MM.1S (cell line): ENCODE measurements at regions not wholly inside any gene's neighbourhood (a gene's known extent, or its start where the extent isn't known, plus 50 kb on each side); places are given as distances from the start of the nearest gene placed in this dataset.

Experiments
- EZH2 ChIP-seq: fragments of 300-600 bp; sonication (generic); optimal IDR thresholded peaks from 2 replicates; pipeline ENCODE3; 2017; ENCODE audit warnings: low read depth, mild to moderate bottlenecking, antibody characterized with exemption, low read length, mixed read lengths
- TF ChIP-seq, protein P1 (sequence below): fragments of 300-600 bp; sonication (generic); IDR thresholded peaks from 2 replicates; pipeline ENCODE4 v1.5.1; 2016; ENCODE audit warnings: antibody characterized with exemption, low read length, mixed read lengths

DNA sequence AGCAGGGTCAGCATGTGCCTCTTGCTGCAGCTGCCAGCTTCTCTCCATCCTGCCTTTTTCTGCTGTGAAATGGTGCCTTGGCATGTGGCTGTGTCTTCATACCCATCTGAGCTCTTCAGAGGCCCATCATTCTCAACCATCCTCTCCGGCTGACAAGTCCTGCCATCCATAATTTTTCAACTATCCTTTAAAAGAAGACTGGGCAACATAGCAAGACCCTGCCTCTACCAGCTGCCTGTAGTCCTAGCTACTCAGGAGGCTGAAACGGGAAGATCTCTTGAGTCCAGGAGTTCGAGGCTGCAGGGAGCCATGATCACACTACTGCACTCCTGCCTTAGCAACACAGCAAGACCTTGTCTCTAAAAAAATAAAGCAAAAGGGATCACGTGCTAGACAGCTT is 64.2 kb upstream of the TTC29 start:
- TF ChIP-seq, protein P1, sequence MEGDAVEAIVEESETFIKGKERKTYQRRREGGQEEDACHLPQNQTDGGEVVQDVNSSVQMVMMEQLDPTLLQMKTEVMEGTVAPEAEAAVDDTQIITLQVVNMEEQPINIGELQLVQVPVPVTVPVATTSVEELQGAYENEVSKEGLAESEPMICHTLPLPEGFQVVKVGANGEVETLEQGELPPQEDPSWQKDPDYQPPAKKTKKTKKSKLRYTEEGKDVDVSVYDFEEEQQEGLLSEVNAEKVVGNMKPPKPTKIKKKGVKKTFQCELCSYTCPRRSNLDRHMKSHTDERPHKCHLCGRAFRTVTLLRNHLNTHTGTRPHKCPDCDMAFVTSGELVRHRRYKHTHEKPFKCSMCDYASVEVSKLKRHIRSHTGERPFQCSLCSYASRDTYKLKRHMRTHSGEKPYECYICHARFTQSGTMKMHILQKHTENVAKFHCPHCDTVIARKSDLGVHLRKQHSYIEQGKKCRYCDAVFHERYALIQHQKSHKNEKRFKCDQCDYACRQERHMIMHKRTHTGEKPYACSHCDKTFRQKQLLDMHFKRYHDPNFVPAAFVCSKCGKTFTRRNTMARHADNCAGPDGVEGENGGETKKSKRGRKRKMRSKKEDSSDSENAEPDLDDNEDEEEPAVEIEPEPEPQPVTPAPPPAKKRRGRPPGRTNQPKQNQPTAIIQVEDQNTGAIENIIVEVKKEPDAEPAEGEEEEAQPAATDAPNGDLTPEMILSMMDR, result no peak
- TF ChIP-seq EZH2, result no peak
